Mesodermal cell (in vitro differentiated cells): ENCODE measurements at regions not wholly inside any gene's neighbourhood (a gene's known extent, or its start where the extent isn't known, plus 50 kb on each side); places are given as distances from the start of the nearest gene placed in this dataset.

Experiments used
- H3K27ac ChIP-seq: 2 replicates; pipeline ENCODE4 v1.7.0; 2013; ENCODE audit warnings: mild to moderate bottlenecking, low read depth, low read length, moderate library complexity; ENCODE audit not compliant: severe bottlenecking
- H3K36me3 ChIP-seq: 2 replicates; pipeline ENCODE4 v1.7.1; 2013; ENCODE audit warnings: mild to moderate bottlenecking, low read length, moderate library complexity; ENCODE audit not compliant: control insufficient read depth, insufficient read depth
- H3K4me1 ChIP-seq: one replicate; pipeline ENCODE4 v1.7.1; 2013; ENCODE audit warnings: mild to moderate bottlenecking, low read length; ENCODE audit not compliant: insufficient read depth, control insufficient read depth, poor library complexity, severe bottlenecking
- H3K4me3 ChIP-seq: 2 replicates; pipeline ENCODE4 v1.7.0; 2013; ENCODE audit warnings: low read length, control low read depth, mild to moderate bottlenecking; ENCODE audit not compliant: insufficient read depth, poor library complexity, severe bottlenecking; ENCODE audit errors: extremely low read depth
- H3K9me3 ChIP-seq: 2 replicates; pipeline ENCODE4 v1.7.1; 2013; ENCODE audit warnings: mild to moderate bottlenecking, low read length, moderate library complexity; ENCODE audit not compliant: control insufficient read depth
- WGBS, 2 experiments: methylation state at CpG; one replicate each; pipeline ENCODE4 v1.1.5; 2013; ENCODE audit warnings: missing lambda C conversion rate in 2 of 2; ENCODE audit not compliant: insufficient coverage in 2 of 2; 5-methylcytosine and 5-hydroxymethylcytosine counted together

GRCh38 chr3:22933841-22934116 is 269.3 kb upstream of the UBE2E2 start:
- Histone ChIP-seq H3K27ac (no peak overlapping the region), H3K4me3 (no peak overlapping the region), H3K4me1 (no peaks in the 10 kb centered on the region), H3K9me3 (no peaks in the 10 kb centered on the region), H3K36me3 (no peaks in the 10 kb centered on the region)

GRCh38 chr3:22935040-22935439 is 268.1 kb upstream of the UBE2E2 start:
- Histone ChIP-seq H3K4me3 (no peak overlapping the region), H3K36me3 (no peaks in the 10 kb centered on the region), H3K9me3 (no peaks in the 10 kb centered on the region), H3K27ac (no peak overlapping the region), H3K4me1 (no peaks in the 10 kb centered on the region)
- WGBS, 2 experiments = 100% methylated on average over 1 of the region's 2 CpGs; no CpG with 5 or more reads in 1 of the 2 experiments

GRCh38 chr3:22937536-22937935 is 265.6 kb upstream of the UBE2E2 start:
- no peaks in the 10 kb centered on the region for H3K4me1 ChIP-seq
- H3K9me3 ChIP-seq = no peaks in the 10 kb centered on the region
- H3K27ac ChIP-seq = no peak overlapping the region
- H3K4me3 ChIP-seq = no peak overlapping the region
- no peaks in the 10 kb centered on the region for H3K36me3 ChIP-seq

GRCh38 chr3:22938739-22939138 is 264.4 kb upstream of the UBE2E2 start:
- WGBS, 2 experiments = 82 to 100% methylated on average over 1 to 2 of the region's 5 CpGs
- H3K4me1 ChIP-seq = no peaks in the 10 kb centered on the region
- no peak overlapping the region for H3K27ac ChIP-seq
- H3K4me3 ChIP-seq = no peak overlapping the region
- no peaks in the 10 kb centered on the region for H3K36me3 ChIP-seq
- no peaks in the 10 kb centered on the region for H3K9me3 ChIP-seq

GRCh38 chr3:22939349-22939748 is 263.8 kb upstream of the UBE2E2 start:
- Histone ChIP-seq H3K4me3 (no peak overlapping the region), H3K4me1 (no peaks in the 10 kb centered on the region), H3K36me3 (no peaks in the 10 kb centered on the region), H3K27ac (no peak overlapping the region), H3K9me3 (no peaks in the 10 kb centered on the region)
- 85 to 100% methylated on average over 1 to 2 of the region's 2 CpGs for WGBS, 2 experiments

- Histone ChIP-seq H3K27ac (no peak overlapping the region), H3K4me3 (no peak overlapping the region), H3K4me1 (no peaks in the 10 kb centered on the region), H3K9me3 (no peaks in the 10 kb centered on the region), H3K36me3 (no peaks in the 10 kb centered on the region)
- WGBS, 2 experiments = 82 to 85% methylated on average over 3 to 5 of the region's 7 CpGs
Observed at GRCh38 chr3:22940285-22940684, 262.8 kb upstream of the UBE2E2 start.

GRCh38 chr3:22942981-22943380 is 260.1 kb upstream of the UBE2E2 start:
- H3K27ac ChIP-seq = no peak overlapping the region
- H3K4me3 ChIP-seq = no peak overlapping the region
- H3K4me1 ChIP-seq = no peaks in the 10 kb centered on the region
- H3K9me3 ChIP-seq = no peaks in the 10 kb centered on the region
- H3K36me3 ChIP-seq = no peaks in the 10 kb centered on the region

GRCh38 chr3:22947851-22948250 is 255.3 kb upstream of the UBE2E2 start:
- no peaks in the 10 kb centered on the region for H3K36me3 ChIP-seq
- H3K9me3 ChIP-seq = no peaks in the 10 kb centered on the region
- H3K4me3 ChIP-seq = no peak overlapping the region
- H3K27ac ChIP-seq = no peak overlapping the region
- no peaks in the 10 kb centered on the region for H3K4me1 ChIP-seq
- WGBS, 2 experiments = 56% methylated on average over 1 of the region's 2 CpGs; no CpG with 5 or more reads in 1 of the 2 experiments

GRCh38 chr3:22951910-22952309 is 251.2 kb upstream of the UBE2E2 start:
- H3K4me1 ChIP-seq = no peaks in the 10 kb centered on the region
- H3K9me3 ChIP-seq = no peaks in the 10 kb centered on the region
- no peak overlapping the region for H3K27ac ChIP-seq
- no peaks in the 10 kb centered on the region for H3K36me3 ChIP-seq
- no peak overlapping the region for H3K4me3 ChIP-seq

- H3K27ac ChIP-seq = no peak overlapping the region
- H3K4me1 ChIP-seq = no peaks in the 10 kb centered on the region
- H3K4me3 ChIP-seq = no peak overlapping the region
- no peaks in the 10 kb centered on the region for H3K36me3 ChIP-seq
- H3K9me3 ChIP-seq = no peaks in the 10 kb centered on the region
- WGBS, 2 experiments = 81 to 84% methylated on average over 2 to 3 of the region's 3 CpGs
Observed at GRCh38 chr3:22952860-22953259, 250.3 kb upstream of the UBE2E2 start.

GRCh38 chr3:22959593-22959992 is 243.5 kb upstream of the UBE2E2 start:
- 69 to 83% methylated on average over 1 to 3 of the region's 3 CpGs for WGBS, 2 experiments
- Histone ChIP-seq H3K36me3 (no peaks in the 10 kb centered on the region), H3K9me3 (no peaks in the 10 kb centered on the region), H3K4me3 (no peak overlapping the region), H3K4me1 (no peaks in the 10 kb centered on the region), H3K27ac (no peak overlapping the region)
